Epithelial cell of esophagus (primary cell): ENCODE measurements at regions not wholly inside any gene's neighbourhood (a gene's known extent, or its start where the extent isn't known, plus 50 kb on each side); places are given as distances from the start of the nearest gene placed in this dataset.

ENCODE experiments used
- DNase-seq: peaks from one replicate; pipeline ENCODE4 v3.0.0; 2010; ENCODE audit warnings: low read depth
- H3K4me3 ChIP-seq: 2 replicates; pipeline ENCODE4 v1.5.1; 2011; ENCODE audit warnings: mild to moderate bottlenecking, low read length, control low read depth
- CTCF ChIP-seq: IDR thresholded peaks from 2 replicates; pipeline ENCODE4 v1.5.1; 2011; ENCODE audit warnings: low read depth, mild to moderate bottlenecking, low read length, control low read depth, inconsistent platforms; ENCODE audit not compliant: insufficient read depth; ENCODE audit errors: missing control alignments

- H3K4me3 ChIP-seq: no peak overlapping the region
- no peak for DNase-seq
- TF ChIP-seq CTCF: no peak
Observed at GRCh38 chr13:33372251-33372919, 86.8 kb upstream of the STARD13 start.

- no peak for DNase-seq
- H3K4me3 ChIP-seq: no peak overlapping the region
- peak; percentile 12 for TF ChIP-seq CTCF
Observed at GRCh38 chr13:33373624-33374023, 88.1 kb upstream of the STARD13 start.

- H3K4me3 ChIP-seq: no peak overlapping the region
- no peak for TF ChIP-seq CTCF
- DNase-seq: no peak
Observed at GRCh38 chr13:33375421-33375820, 89.9 kb upstream of the STARD13 start.

DNA sequence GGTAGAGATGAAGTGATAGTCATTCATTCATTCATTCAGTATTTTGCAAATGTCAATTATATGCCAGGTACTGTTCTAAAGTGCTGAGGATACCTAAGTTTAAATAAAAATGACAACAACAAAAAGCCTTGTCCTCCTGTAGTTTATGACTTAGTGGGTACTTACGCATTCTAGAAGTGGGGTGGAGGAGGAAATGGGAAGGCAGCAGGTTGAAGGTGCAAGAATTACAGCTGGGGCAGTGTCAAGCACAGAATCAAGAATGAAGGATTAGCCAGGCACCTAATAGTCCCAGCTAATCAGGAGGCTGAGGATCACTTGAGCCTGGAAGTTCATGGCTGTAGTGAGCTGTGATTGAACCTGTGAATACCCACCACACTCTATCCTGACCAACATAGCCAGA, 90.7 kb upstream of the STARD13 start:
- no peak for DNase-seq
- no peak for TF ChIP-seq CTCF
- no peak overlapping the region for H3K4me3 ChIP-seq

DNA sequence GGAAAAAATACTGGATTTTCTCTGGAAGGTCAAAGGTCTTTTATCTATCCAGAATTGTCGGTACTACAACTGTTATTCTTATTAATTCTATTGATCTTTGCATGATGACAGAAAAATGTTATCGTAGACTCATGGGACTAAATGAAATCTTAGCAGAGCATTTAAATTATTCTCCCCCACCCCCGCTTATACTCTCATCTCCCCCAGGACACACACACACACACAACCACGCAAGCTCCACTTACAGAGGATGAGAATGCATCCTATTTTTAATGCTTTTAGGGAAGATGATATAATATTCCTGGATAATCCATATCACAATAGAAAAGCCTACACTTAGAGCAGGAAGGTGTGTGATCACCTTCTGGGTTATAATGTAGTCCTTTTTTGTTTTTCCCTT, 91.9 kb upstream of the STARD13 start:
- TF ChIP-seq CTCF: no peak
- DNase-seq: no peak
- H3K4me3 ChIP-seq: no peak overlapping the region

DNA sequence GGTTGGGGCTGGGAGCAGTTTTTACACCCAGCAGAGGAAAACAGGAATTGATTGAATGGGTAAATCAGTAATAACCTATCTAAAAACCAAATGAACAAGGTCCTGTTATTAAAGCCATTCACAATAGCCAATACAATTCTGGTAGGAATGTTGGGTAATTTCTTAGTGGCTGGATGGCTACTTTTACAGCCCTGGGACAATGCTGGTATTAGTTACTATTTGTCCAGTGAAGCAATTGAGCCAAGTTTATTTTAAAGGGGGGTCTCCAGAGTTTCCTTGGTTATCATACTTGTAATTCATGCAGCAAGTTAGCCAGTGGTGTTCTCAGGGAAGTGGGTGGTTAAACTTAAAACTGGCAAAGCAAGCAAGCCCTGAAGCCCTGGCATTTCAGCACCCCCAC, 92.3 kb upstream of the STARD13 start:
- no peak for TF ChIP-seq CTCF
- no peak for DNase-seq
- H3K4me3 ChIP-seq: no peak overlapping the region

DNA sequence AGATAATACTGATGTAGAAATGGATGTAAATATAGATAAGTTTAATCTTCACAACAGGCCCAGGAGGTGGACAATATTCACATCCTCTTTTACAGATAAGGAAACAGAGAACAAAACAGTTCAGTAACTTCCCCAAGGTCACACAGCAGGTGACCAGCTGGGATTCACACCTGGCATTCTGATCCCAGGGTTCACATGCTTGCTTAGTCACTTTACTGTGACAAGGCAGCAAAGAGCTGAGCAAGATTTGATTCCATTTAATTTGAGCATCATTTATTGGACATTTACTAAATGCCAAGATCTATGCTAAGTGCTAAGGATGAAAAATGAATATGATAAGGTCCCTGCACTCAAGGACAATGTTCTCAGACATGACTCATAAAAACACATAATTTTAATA, 94.1 kb upstream of the STARD13 start:
- no peak for DNase-seq
- H3K4me3 ChIP-seq: no peak overlapping the region
- no peak for TF ChIP-seq CTCF
